ENCODE measurements at regions not wholly inside any gene's neighbourhood (a gene's known extent, or its start where the extent isn't known, plus 50 kb on each side); places are given as distances from the start of the nearest gene placed in this dataset.

DNA sequence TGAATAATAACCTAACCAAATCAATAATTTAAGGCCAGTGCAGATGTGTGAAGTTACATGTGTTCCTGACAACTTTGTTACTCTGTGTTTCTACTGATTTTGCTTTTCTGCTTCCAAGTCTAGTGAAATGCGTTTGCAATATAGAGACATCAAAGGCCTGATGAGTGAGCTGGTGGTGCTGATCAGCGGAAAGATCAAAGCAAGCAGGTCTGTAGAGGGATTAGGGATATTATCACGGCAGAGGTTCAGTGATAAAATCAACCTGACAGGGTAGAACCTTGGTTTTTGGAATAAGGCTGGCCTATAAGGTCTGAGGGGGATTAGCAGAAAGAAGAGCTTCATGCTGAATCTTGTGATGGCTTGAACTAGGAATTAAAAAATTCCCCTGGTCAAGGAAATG is 111.7 kb downstream of the EDEM1 start:
- TF ChIP-seq EP300 (IDR thresholded peaks at IDR 0.05) (no peak), POLR2A (IDR thresholded peaks at IDR 0.05; ENCODE audit: low read depth) (no peak), CTCF (IDR thresholded peaks at IDR 0.05) (no peak), POLR2AphosphoS5 (IDR thresholded peaks at IDR 0.05) (no peak)
